Parathyroid adenoma (tissue), 2 donors: ENCODE measurements at regions not wholly inside any gene's neighbourhood (a gene's known extent, or its start where the extent isn't known, plus 50 kb on each side); places are given as distances from the start of the nearest gene placed in this dataset.

Source experiments
- H2AFZ ChIP-seq: fragments of 300-600 bp; sonication (generic); one replicate; pipeline ENCODE4 v1.7.0; 2017; ENCODE audit warnings: antibody characterized with exemption, mild to moderate bottlenecking
- H3K27ac ChIP-seq: fragments of 300-600 bp; sonication (generic); one replicate; pipeline ENCODE4 v1.7.0; 2017
- H3K27me3 ChIP-seq: fragments of 300-600 bp; sonication (generic); one replicate; pipeline ENCODE4 v1.7.0; 2017; ENCODE audit warnings: low read length; ENCODE audit not compliant: control insufficient read depth, insufficient read depth
- H3K36me3 ChIP-seq: fragments of 300-600 bp; sonication (generic); one replicate; pipeline ENCODE4 v1.7.0; 2017; ENCODE audit warnings: low read length; ENCODE audit not compliant: control insufficient read depth, insufficient read depth
- H3K4me1 ChIP-seq: fragments of 300-600 bp; sonication (generic); one replicate; pipeline ENCODE4 v1.7.0; 2017; ENCODE audit warnings: control low read depth
- H3K4me2 ChIP-seq: fragments of 300-600 bp; sonication (generic); one replicate; pipeline ENCODE4 v1.7.0; 2017; ENCODE audit warnings: low read length
- H3K4me3 ChIP-seq: fragments of 300-600 bp; sonication (generic); one replicate; pipeline ENCODE4 v1.7.0; 2017; ENCODE audit warnings: low read depth, low read length
- H3K79me2 ChIP-seq: fragments of 300-600 bp; sonication (generic); one replicate; pipeline ENCODE4 v1.7.0; 2017; ENCODE audit warnings: control low read depth
- H3K9ac ChIP-seq: fragments of 300-600 bp; sonication (generic); one replicate; pipeline ENCODE4 v1.7.0; 2017; ENCODE audit warnings: mild to moderate bottlenecking
- H3K9me3 ChIP-seq: fragments of 300-600 bp; sonication (generic); one replicate; pipeline ENCODE4 v1.7.0; 2017; ENCODE audit warnings: low read length; ENCODE audit not compliant: control insufficient read depth
- CTCF ChIP-seq: fragments of 300-600 bp; sonication (generic); IDR thresholded peaks from one replicate; pipeline ENCODE4 v1.7.0; 2017; ENCODE audit warnings: antibody characterized with exemption, mild to moderate bottlenecking
- donor health status: primary hyperparathyroidism.

- TF ChIP-seq CTCF, result no peak
- Histone ChIP-seq H3K36me3 (no peaks in the 10 kb centered on the region), H3K4me1 (no peaks in the 10 kb centered on the region)
Observed at GRCh38 chr14:94679106-94679810, 67.1 kb downstream of the SERPINA3 start.

GRCh38 chr14:94677747-94678146 is 65.6 kb downstream of the SERPINA3 start:
- H3K27me3 ChIP-seq, result no peaks in the 10 kb centered on the region

More at GRCh38 chr14:94679106-94679810, 67.1 kb downstream of the SERPINA3 start:
- no peak overlapping the region for H2AFZ ChIP-seq
- H3K79me2 ChIP-seq, result no peaks in the 10 kb centered on the region
- H3K4me2 ChIP-seq, result no peak overlapping the region
- H3K4me3 ChIP-seq, result no peak overlapping the region
- no peaks in the 10 kb centered on the region for H3K9me3 ChIP-seq
- no peak overlapping the region for H3K27ac ChIP-seq
- H3K27me3 ChIP-seq, result no peaks in the 10 kb centered on the region
- H3K9ac ChIP-seq, result no peak overlapping the region

GRCh38 chr14:94677213-94677612 is 65.0 kb downstream of the SERPINA3 start:
- H3K9ac ChIP-seq, result no peak overlapping the region
- no peak overlapping the region for H3K27ac ChIP-seq
- H3K36me3 ChIP-seq, result no peaks in the 10 kb centered on the region
- H3K4me1 ChIP-seq, result no peaks in the 10 kb centered on the region
- no peak overlapping the region for H3K4me3 ChIP-seq
- no peak overlapping the region for H3K4me2 ChIP-seq
- no peaks in the 10 kb centered on the region for H3K27me3 ChIP-seq
- no peaks in the 10 kb centered on the region for H3K9me3 ChIP-seq
- H3K79me2 ChIP-seq, result no peaks in the 10 kb centered on the region
- no peak for TF ChIP-seq CTCF
- no peak overlapping the region for H2AFZ ChIP-seq

More at GRCh38 chr14:94677747-94678146, 65.6 kb downstream of the SERPINA3 start:
- no peak overlapping the region for H2AFZ ChIP-seq
- no peak for TF ChIP-seq CTCF
- no peak overlapping the region for H3K4me3 ChIP-seq
- no peaks in the 10 kb centered on the region for H3K36me3 ChIP-seq
- no peaks in the 10 kb centered on the region for H3K79me2 ChIP-seq
- H3K27ac ChIP-seq, result no peak overlapping the region
- H3K4me1 ChIP-seq, result no peaks in the 10 kb centered on the region
- H3K9me3 ChIP-seq, result no peaks in the 10 kb centered on the region
- H3K4me2 ChIP-seq, result no peak overlapping the region
- no peak overlapping the region for H3K9ac ChIP-seq

GRCh38 chr14:94676495-94677185 is 64.4 kb downstream of the SERPINA3 start:
- H3K4me2 ChIP-seq, result no peak overlapping the region
- H3K27ac ChIP-seq, result no peak overlapping the region
- H3K4me1 ChIP-seq, result no peaks in the 10 kb centered on the region
- no peak for TF ChIP-seq CTCF
- H3K79me2 ChIP-seq, result no peaks in the 10 kb centered on the region
- no peak overlapping the region for H3K4me3 ChIP-seq
- no peak overlapping the region for H2AFZ ChIP-seq
- no peaks in the 10 kb centered on the region for H3K36me3 ChIP-seq
- H3K27me3 ChIP-seq, result no peaks in the 10 kb centered on the region
- H3K9ac ChIP-seq, result no peak overlapping the region
- no peaks in the 10 kb centered on the region for H3K9me3 ChIP-seq
